HuH-7 (cell line): ENCODE measurements at regions not wholly inside any gene's neighbourhood (a gene's known extent, or its start where the extent isn't known, plus 50 kb on each side); places are given as distances from the start of the nearest gene placed in this dataset.

Experiments
- DNase-seq: peaks from one replicate; pipeline ENCODE4 v3.0.0; 2011; ENCODE audit warnings: low spot score

- no peak for DNase-seq
Measured at GRCh38 chr6:142561511-142562265, 259.9 kb downstream of the ADGRG6 start.

GRCh38 chr6:142562865-142563264 is 261.1 kb downstream of the ADGRG6 start:
- no peak for DNase-seq

- peak; percentile 57 for DNase-seq
Measured at GRCh38 chr6:142566628-142567396, 265.0 kb downstream of the ADGRG6 start.

- DNase-seq = no peak
Measured at GRCh38 chr6:142567461-142567860, 265.7 kb downstream of the ADGRG6 start.

- DNase-seq = no peak
Measured at GRCh38 chr6:142568857-142569597, 267.2 kb downstream of the ADGRG6 start.

- DNase-seq = no peak
Measured at GRCh38 chr6:142569676-142570075, 267.9 kb downstream of the ADGRG6 start.

- peak; percentile 15 for DNase-seq
Measured at GRCh38 chr6:142570221-142570671, 268.4 kb downstream of the ADGRG6 start.

GRCh38 chr6:142592876-142593275 is 291.1 kb downstream of the ADGRG6 start:
- no peak for DNase-seq

GRCh38 chr6:142597836-142598235 is 296.0 kb downstream of the ADGRG6 start:
- DNase-seq = no peak

GRCh38 chr6:142601427-142601826 is 299.6 kb downstream of the ADGRG6 start:
- DNase-seq = no peak

GRCh38 chr6:142602972-142603371 is 301.2 kb downstream of the ADGRG6 start:
- DNase-seq = no peak

GRCh38 chr6:142605922-142606485 is 304.2 kb downstream of the ADGRG6 start:
- no peak for DNase-seq

GRCh38 chr6:142612956-142613355 is 311.1 kb downstream of the ADGRG6 start:
- DNase-seq = no peak

- DNase-seq = no peak
Measured at GRCh38 chr6:142613981-142614380, 312.2 kb downstream of the ADGRG6 start.

- no peak for DNase-seq
Measured at GRCh38 chr6:142617158-142617557, 315.4 kb downstream of the ADGRG6 start.

GRCh38 chr6:142621822-142622221 is 320.0 kb downstream of the ADGRG6 start:
- no peak for DNase-seq

- no peak for DNase-seq
Measured at GRCh38 chr6:142624978-142625715, 319.8 kb downstream of the HIVEP2 start.

GRCh38 chr6:142627474-142627873 is 317.5 kb downstream of the HIVEP2 start:
- DNase-seq = no peak

GRCh38 chr6:142631517-142632385 is 313.2 kb downstream of the HIVEP2 start:
- no peak for DNase-seq

GRCh38 chr6:142633317-142633716 is 311.7 kb downstream of the HIVEP2 start:
- DNase-seq = no peak

GRCh38 chr6:142635130-142635529 is 309.8 kb downstream of the HIVEP2 start:
- no peak for DNase-seq
